Activated CD8-positive, alpha-beta T cell treated with anti-CD3 and anti-CD28 coated beads for 36 hours (primary cell): ENCODE measurements at regions not wholly inside any gene's neighbourhood (a gene's known extent, or its start where the extent isn't known, plus 50 kb on each side); places are given as distances from the start of the nearest gene placed in this dataset.

ENCODE experiments used
- ATAC-seq: fragments of 200-7000 bp; cut with Tn5 transposase; one replicate; pipeline ENCODE4 v1.10.0; 2021; ENCODE audit warnings: mild to moderate bottlenecking, moderate library complexity
- CTCF ChIA-PET: fragments of 350-600 bp; sonication (Branson Sonifier 250); formaldehyde crosslinking; loops from one replicate; lab custom pipeline; 2021; ENCODE audit warnings: antibody characterized with exemption; lab: Charles Lee
- POLR2A ChIA-PET: fragments of 350-600 bp; sonication (Branson Sonifier 250); formaldehyde crosslinking; loops from one replicate; lab custom pipeline; 2021; ENCODE audit warnings: antibody characterized with exemption; lab: Charles Lee
- DNase-seq: peaks from one replicate; pipeline ENCODE4 v3.0.0-alpha.2; 2020
- H3K27ac Mint-ChIP-seq: one replicate; pipeline ENCODE4 v1.8.0; 2021; ENCODE audit warnings: mild to moderate bottlenecking, mixed read lengths
- H3K27me3 Mint-ChIP-seq: one replicate; pipeline ENCODE4 v1.8.0; 2021; ENCODE audit warnings: mixed read lengths
- H3K36me3 Mint-ChIP-seq: one replicate; pipeline ENCODE4 v1.8.0; 2021; ENCODE audit warnings: low read depth, mixed read lengths
- H3K4me1 Mint-ChIP-seq: one replicate; pipeline ENCODE4 v1.8.0; 2021; ENCODE audit warnings: low read depth, mixed read lengths
- H3K4me3 Mint-ChIP-seq: one replicate; pipeline ENCODE4 v1.8.0; 2021; ENCODE audit warnings: mild to moderate bottlenecking, moderate library complexity, mixed read lengths
- H3K9me3 Mint-ChIP-seq: one replicate; pipeline ENCODE4 v1.8.0; 2021; ENCODE audit warnings: mixed read lengths
- intact Hi-C: fragments of 100-400 bp; cut with micrococcal nuclease; formaldehyde crosslinking; loops from one replicate; pipeline ENCODE4 v1.10.0; 2022
- TF ChIP-seq, protein P1 (sequence below): fragments of 200-600 bp; IDR thresholded peaks from one replicate; pipeline ENCODE4 v1.8.0; 2022; ENCODE audit warnings: antibody characterized with exemption, mild to moderate bottlenecking

DNA sequence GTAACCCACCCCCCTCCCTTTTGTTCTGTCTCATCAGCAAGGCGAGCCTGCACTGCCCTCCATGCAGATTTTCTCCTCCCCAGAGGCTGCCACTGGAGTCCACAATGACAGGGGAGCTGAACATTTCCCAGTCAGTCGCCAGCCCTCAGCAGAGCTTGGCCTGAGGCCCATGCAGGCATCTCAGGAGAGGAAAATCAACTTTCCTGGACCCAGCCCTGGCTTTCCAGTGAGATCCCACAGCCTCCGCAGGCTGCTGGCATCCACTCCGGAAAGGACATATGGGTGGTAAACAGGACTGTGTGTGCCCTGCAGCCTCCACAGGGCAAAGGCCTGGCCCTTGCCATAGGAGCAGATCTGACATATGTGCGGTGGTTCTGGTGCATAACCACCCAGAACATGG lies 253.8 kb downstream of the TNS1 start:
- Mint-ChIP-seq H3K4me1 (peaks cover 8% of the 10 kb centered on the region), H3K9me3 (no peaks in the 10 kb centered on the region), H3K4me3 (no peak overlapping the region), H3K27me3 (no peaks in the 10 kb centered on the region), H3K27ac (no peak overlapping the region), H3K36me3 (peaks cover 5% of the 10 kb centered on the region)
- ChIA-PET CTCF (interaction anchor here (0.7 kb wide), 1 partner anchor 36 kb away, joined by 3 read pairs; no protein-coding TSS in a partner anchor), POLR2A (no interaction called here)
- ATAC-seq (no peak), DNase-seq (no peak)
- TF ChIP-seq, protein P1, sequence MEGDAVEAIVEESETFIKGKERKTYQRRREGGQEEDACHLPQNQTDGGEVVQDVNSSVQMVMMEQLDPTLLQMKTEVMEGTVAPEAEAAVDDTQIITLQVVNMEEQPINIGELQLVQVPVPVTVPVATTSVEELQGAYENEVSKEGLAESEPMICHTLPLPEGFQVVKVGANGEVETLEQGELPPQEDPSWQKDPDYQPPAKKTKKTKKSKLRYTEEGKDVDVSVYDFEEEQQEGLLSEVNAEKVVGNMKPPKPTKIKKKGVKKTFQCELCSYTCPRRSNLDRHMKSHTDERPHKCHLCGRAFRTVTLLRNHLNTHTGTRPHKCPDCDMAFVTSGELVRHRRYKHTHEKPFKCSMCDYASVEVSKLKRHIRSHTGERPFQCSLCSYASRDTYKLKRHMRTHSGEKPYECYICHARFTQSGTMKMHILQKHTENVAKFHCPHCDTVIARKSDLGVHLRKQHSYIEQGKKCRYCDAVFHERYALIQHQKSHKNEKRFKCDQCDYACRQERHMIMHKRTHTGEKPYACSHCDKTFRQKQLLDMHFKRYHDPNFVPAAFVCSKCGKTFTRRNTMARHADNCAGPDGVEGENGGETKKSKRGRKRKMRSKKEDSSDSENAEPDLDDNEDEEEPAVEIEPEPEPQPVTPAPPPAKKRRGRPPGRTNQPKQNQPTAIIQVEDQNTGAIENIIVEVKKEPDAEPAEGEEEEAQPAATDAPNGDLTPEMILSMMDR: no peak
- intact Hi-C loops: no loop called here

DNA sequence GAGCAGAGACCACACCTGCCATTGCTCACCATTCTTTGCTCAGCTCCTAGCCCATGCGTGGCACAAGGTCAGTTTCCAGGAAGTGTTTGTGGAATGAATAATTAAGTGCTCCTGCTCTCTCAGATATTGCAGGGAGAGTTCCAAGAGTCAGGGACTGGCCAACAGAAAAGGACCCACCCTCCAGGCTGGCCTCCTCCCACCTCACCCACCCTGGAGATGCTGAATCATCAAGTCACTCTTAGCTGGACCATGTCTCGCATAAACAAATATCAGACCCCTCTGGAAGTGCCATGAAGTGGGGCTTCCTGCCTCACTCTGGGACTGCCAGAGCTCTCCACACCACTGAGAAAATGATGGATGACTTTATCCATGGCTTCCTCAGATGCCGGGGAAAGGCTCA lies 256.0 kb downstream of the TNS1 start:
- DNase-seq (no peak), ATAC-seq (no peak)
- Mint-ChIP-seq H3K4me3 (no peak overlapping the region), H3K36me3 (peaks cover 5% of the 10 kb centered on the region), H3K4me1 (peaks cover 4% of the 10 kb centered on the region), H3K27me3 (no peaks in the 10 kb centered on the region), H3K27ac (no peak overlapping the region), H3K9me3 (no peaks in the 10 kb centered on the region)
- CTCF ChIA-PET: interaction anchor here (1.4 kb wide), 2 partner anchors 9 to 34 kb away, joined by 3 to 4 read pairs; no protein-coding TSS in a partner anchor
- intact Hi-C loops: no loop called here
- POLR2A ChIA-PET: no interaction called here
- TF ChIP-seq, protein P1: no peak

DNA sequence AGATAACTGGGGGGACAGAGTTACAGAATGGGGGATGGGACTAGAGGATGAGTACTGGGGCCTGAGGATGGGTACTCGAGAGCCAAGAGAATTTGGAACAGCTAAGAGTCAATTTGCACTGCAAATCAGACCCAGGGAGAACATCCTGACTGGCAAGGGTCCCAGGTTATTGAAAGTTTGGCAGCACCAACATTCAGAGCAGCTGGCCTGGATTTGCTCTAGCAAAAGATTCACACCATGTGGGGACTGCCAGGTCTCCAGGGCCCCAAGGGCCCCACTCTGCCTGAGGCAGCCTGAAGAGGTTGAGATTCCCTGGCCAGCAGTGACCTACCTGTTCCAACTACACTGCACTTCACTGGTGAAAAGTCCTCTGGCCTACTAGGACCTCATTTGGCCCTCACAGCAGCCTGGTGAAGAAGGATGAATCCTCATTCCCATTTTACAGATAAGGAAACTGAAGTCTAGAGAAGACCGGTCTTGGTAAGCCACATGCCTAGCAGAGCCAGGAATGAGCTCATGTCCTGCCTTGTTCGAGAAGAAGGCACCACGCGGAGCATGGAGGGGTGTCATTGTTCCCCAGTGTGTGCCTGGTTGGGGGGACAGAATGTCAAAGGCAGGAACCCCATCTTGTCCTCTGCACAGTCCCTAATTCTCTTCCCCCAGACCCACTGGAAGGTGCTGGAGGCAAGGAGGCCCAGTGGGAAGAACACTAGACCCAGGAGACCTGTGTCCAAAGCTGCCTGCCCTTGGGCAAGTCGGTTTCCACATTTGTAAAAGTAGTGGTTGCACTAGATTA lies 258.6 kb downstream of the TNS1 start:
- H3K27me3 Mint-ChIP-seq: no peaks in the 10 kb centered on the region
- POLR2A ChIA-PET: no interaction called here
- H3K4me3 Mint-ChIP-seq: no peak overlapping the region
- ATAC-seq: no peak
- H3K9me3 Mint-ChIP-seq: no peaks in the 10 kb centered on the region
- H3K36me3 Mint-ChIP-seq: peaks cover 5% of the 10 kb centered on the region
- peaks cover 2% of the 10 kb centered on the region for H3K4me1 Mint-ChIP-seq
- no peak overlapping the region for H3K27ac Mint-ChIP-seq
- CTCF ChIA-PET: interaction anchor here (1.0 to 1.1 kb wide), 3 partner anchors 12 to 93 kb away, joined by 3 to 5 read pairs (median 5); no protein-coding TSS in a partner anchor
- TF ChIP-seq, protein P1: no peak
- intact Hi-C loops: no loop called here
- DNase-seq: no peak

DNA sequence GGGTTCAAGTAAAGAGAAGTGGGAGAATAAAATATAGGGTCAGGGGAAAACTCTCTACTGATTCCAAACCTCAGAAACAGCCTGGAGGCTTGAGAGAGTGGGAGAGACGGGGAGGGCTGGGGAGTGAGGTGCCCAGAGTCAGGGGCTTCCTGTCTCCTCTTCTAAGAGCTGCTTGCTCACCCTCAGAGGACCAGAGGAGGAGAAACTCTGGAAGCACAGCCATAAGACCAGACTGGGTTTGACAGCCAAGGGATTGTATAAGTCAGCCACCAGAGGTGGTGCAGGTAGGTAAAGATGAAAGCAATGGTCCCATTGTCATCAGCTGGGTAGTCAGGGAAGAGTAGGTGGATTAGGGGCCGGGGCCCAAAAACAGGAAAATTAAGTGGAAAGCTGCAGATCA lies 259.4 kb downstream of the TNS1 start:
- ChIA-PET POLR2A (no interaction called here), CTCF (interaction anchor here (1.0 kb wide), 1 partner anchor 15 kb away, joined by 3 read pairs; no protein-coding TSS in a partner anchor)
- no peak for DNase-seq
- TF ChIP-seq, protein P1: no peak
- H3K4me3 Mint-ChIP-seq: no peak overlapping the region
- intact Hi-C loops: no loop called here
- H3K9me3 Mint-ChIP-seq: no peaks in the 10 kb centered on the region
- H3K27me3 Mint-ChIP-seq: no peaks in the 10 kb centered on the region
- no peak for ATAC-seq
- H3K27ac Mint-ChIP-seq: no peak overlapping the region
- H3K4me1 Mint-ChIP-seq: peaks cover 2% of the 10 kb centered on the region
- H3K36me3 Mint-ChIP-seq: peaks cover 5% of the 10 kb centered on the region

DNA sequence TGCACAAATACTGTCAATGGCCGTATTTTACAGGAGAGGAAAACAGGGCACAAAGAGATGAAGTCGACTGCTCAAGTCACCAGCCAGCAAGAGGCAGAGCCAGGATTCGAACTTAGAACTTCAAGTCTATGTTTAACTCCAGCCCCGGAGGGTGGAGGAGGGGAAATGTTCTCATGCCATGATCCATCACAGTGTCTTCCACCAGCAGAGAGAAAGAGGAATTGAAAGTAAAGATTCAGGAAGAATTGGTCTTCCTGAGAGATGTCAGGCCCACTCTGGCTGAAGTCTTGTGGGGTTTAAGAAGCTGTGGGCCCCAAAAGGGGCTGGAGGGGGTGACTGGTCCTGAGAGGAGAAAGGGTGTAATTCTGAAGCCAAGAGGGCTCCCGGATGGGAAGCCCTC lies 260.0 kb downstream of the TNS1 start:
- DNase-seq (no peak), ATAC-seq (no peak)
- Mint-ChIP-seq H3K4me1 (peaks cover 2% of the 10 kb centered on the region), H3K36me3 (peaks cover 5% of the 10 kb centered on the region), H3K27ac (no peak overlapping the region), H3K4me3 (no peak overlapping the region), H3K27me3 (no peaks in the 10 kb centered on the region), H3K9me3 (no peaks in the 10 kb centered on the region)
- intact Hi-C loops: no loop called here
- TF ChIP-seq, protein P1: no peak
- ChIA-PET POLR2A (no interaction called here), CTCF (no interaction called here)
